ENCODE measurements at regions not wholly inside any gene's neighbourhood (a gene's known extent, or its start where the extent isn't known, plus 50 kb on each side); places are given as distances from the start of the nearest gene placed in this dataset.
A peak's percentile ranks its signal among the peaks of the same experiment; 100 is the strongest.
"Not testable (repeated sequence)": the region's sequence is repeated elsewhere in the genome, so short reads cannot be mapped to it uniquely, and the experiment has no call there.

- peak overlapping the region in 2 of 6 donors; percentile 4 to 39 for H3K27ac Mint-ChIP-seq
- no peak for DNase-seq
- peaks cover 0 to 2% (median 0%) of the 10 kb centered on the region in 3 donors for H3K27me3 Mint-ChIP-seq (ENCODE audit: low read depth in 3 of 3)
- H3K9me3 Mint-ChIP-seq, result peaks cover 0 to 13% (median 5%) of the 10 kb centered on the region in 6 donors
- peaks cover 13 to 24% of the 10 kb centered on the region in 2 donors for H3K4me1 Mint-ChIP-seq
- H3K4me3 Mint-ChIP-seq, result peak overlapping the region in 2 of 5 donors; percentile 4 to 27
- no peaks in the 10 kb centered on the region for H3K36me3 Mint-ChIP-seq
Observed at GRCh38 chr9:29176231-29176630, 1603.0 kb upstream of the C9orf72 start.

- Mint-ChIP-seq H3K36me3 (no peaks in the 10 kb centered on the region), H3K9me3 (peaks cover 0 to 16% (median 5%) of the 10 kb centered on the region in 6 donors), H3K27me3 (ENCODE audit: low read depth in 3 of 3) (peaks cover 0 to 2% (median 0%) of the 10 kb centered on the region in 3 donors), H3K27ac (no peak overlapping the region), H3K4me1 (peaks cover 13 to 24% of the 10 kb centered on the region in 2 donors), H3K4me3 (no peak overlapping the region)
- DNase-seq, result no peak
Observed at GRCh38 chr9:29176786-29177185, 1603.5 kb upstream of the C9orf72 start.

GRCh38 chr9:29183971-29184370 lies 1610.7 kb upstream of the C9orf72 start:
- Mint-ChIP-seq H3K27ac (no peak overlapping the region), H3K4me1 (peaks cover 28 to 47% of the 10 kb centered on the region in 2 donors), H3K36me3 (peaks cover 0 to 3% (median 0%) of the 10 kb centered on the region in 3 donors), H3K27me3 (ENCODE audit: low read depth in 3 of 3) (no peaks in the 10 kb centered on the region), H3K4me3 (no peak overlapping the region), H3K9me3 (peaks cover 2 to 18% (median 8%) of the 10 kb centered on the region in 6 donors)
- no peak for DNase-seq

GRCh38 chr9:29188771-29189170 lies 1615.5 kb upstream of the C9orf72 start:
- not testable (repeated sequence) for H3K9me3 Mint-ChIP-seq; H3K27ac Mint-ChIP-seq; H3K36me3 Mint-ChIP-seq; H3K27me3 Mint-ChIP-seq (ENCODE audit: low read depth in 3 of 3); DNase-seq; H3K4me3 Mint-ChIP-seq
- peaks cover 24 to 46% of the 10 kb centered on the region in 2 donors for H3K4me1 Mint-ChIP-seq

- H3K4me3 Mint-ChIP-seq; H3K27ac Mint-ChIP-seq; DNase-seq; H3K36me3 Mint-ChIP-seq; H3K27me3 Mint-ChIP-seq (ENCODE audit: low read depth in 3 of 3): not testable (repeated sequence)
- Mint-ChIP-seq H3K4me1 (peaks cover 24 to 45% of the 10 kb centered on the region in 2 donors), H3K9me3 (peaks cover 2 to 10% (median 5%) of the 10 kb centered on the region in 6 donors)
Observed at GRCh38 chr9:29189221-29189620, 1615.9 kb upstream of the C9orf72 start.

GRCh38 chr9:29198861-29199260 lies 1625.6 kb upstream of the C9orf72 start:
- Mint-ChIP-seq H3K27ac (no peak overlapping the region), H3K9me3 (peaks cover 0 to 16% (median 5%) of the 10 kb centered on the region in 6 donors), H3K4me3 (no peak overlapping the region), H3K36me3 (no peaks in the 10 kb centered on the region), H3K4me1 (peaks cover 26 to 40% of the 10 kb centered on the region in 2 donors), H3K27me3 (ENCODE audit: low read depth in 3 of 3) (peaks cover 0 to 2% (median 0%) of the 10 kb centered on the region in 3 donors)
- no peak for DNase-seq

- Mint-ChIP-seq H3K4me1 (peaks cover 22 to 34% of the 10 kb centered on the region in 2 donors), H3K9me3 (peaks cover 0 to 8% (median 3%) of the 10 kb centered on the region in 6 donors), H3K27ac (no peak overlapping the region), H3K36me3 (no peaks in the 10 kb centered on the region), H3K27me3 (ENCODE audit: low read depth in 3 of 3) (peaks cover 0 to 2% (median 0%) of the 10 kb centered on the region in 3 donors), H3K4me3 (no peak overlapping the region)
- DNase-seq, result no peak
Observed at GRCh38 chr9:29199975-29200374, 1626.7 kb upstream of the C9orf72 start.

GRCh38 chr9:29200650-29201049 lies 1627.4 kb upstream of the C9orf72 start:
- peaks cover 0 to 8% (median 3%) of the 10 kb centered on the region in 6 donors for H3K9me3 Mint-ChIP-seq
- H3K4me3 Mint-ChIP-seq, result no peak overlapping the region
- DNase-seq, result no peak

GRCh38 chr9:29203244-29203930 lies 1630.1 kb upstream of the C9orf72 start:
- peaks cover 0 to 8% (median 3%) of the 10 kb centered on the region in 6 donors for H3K9me3 Mint-ChIP-seq
- no peak overlapping the region for H3K4me3 Mint-ChIP-seq
- peaks cover 20 to 33% of the 10 kb centered on the region in 2 donors for H3K4me1 Mint-ChIP-seq
- H3K27ac Mint-ChIP-seq, result no peak overlapping the region
- DNase-seq, result no peak
- peaks cover 0 to 1% (median 0%) of the 10 kb centered on the region in 3 donors for H3K27me3 Mint-ChIP-seq (ENCODE audit: low read depth in 3 of 3)
- H3K36me3 Mint-ChIP-seq, result no peaks in the 10 kb centered on the region

More at GRCh38 chr9:29200650-29201049, 1627.4 kb upstream of the C9orf72 start:
- H3K4me1 Mint-ChIP-seq, result peaks cover 22 to 34% of the 10 kb centered on the region in 2 donors
- H3K27ac Mint-ChIP-seq, result no peak overlapping the region
- peaks cover 0 to 2% (median 1%) of the 10 kb centered on the region in 3 donors for H3K27me3 Mint-ChIP-seq (ENCODE audit: low read depth in 3 of 3)
- H3K36me3 Mint-ChIP-seq, result no peaks in the 10 kb centered on the region

GRCh38 chr9:29208670-29209069 lies 1635.4 kb upstream of the C9orf72 start:
- DNase-seq, result no peak
- Mint-ChIP-seq H3K4me3 (peak overlapping the region in 2 of 5 donors; percentile 5 to 35), H3K9me3 (peaks cover 0 to 14% (median 6%) of the 10 kb centered on the region in 6 donors), H3K4me1 (peaks cover 19 to 23% of the 10 kb centered on the region in 2 donors), H3K27ac (no peak overlapping the region), H3K27me3 (ENCODE audit: low read depth in 3 of 3) (peaks cover 0 to 12% (median 8%) of the 10 kb centered on the region in 3 donors), H3K36me3 (no peaks in the 10 kb centered on the region)

GRCh38 chr9:29209748-29210291 lies 1636.5 kb upstream of the C9orf72 start:
- Mint-ChIP-seq H3K4me3 (peak overlapping the region; percentile 5 to 92 (median 36)), H3K36me3 (no peaks in the 10 kb centered on the region), H3K27ac (no peak overlapping the region)

GRCh38 chr9:29211003-29211579 lies 1637.8 kb upstream of the C9orf72 start:
- peak overlapping the region; percentile 81 to 92 (median 84) for H3K4me3 Mint-ChIP-seq
- H3K9me3 Mint-ChIP-seq, result peaks cover 0 to 16% (median 11%) of the 10 kb centered on the region in 6 donors
- no peak for DNase-seq
- H3K4me1 Mint-ChIP-seq, result peaks cover 21 to 27% of the 10 kb centered on the region in 2 donors
- H3K27me3 Mint-ChIP-seq (ENCODE audit: low read depth in 3 of 3), result peaks cover 0 to 12% (median 11%) of the 10 kb centered on the region in 3 donors
- H3K36me3 Mint-ChIP-seq, result no peaks in the 10 kb centered on the region
- H3K27ac Mint-ChIP-seq, result peak overlapping the region in 5 of 6 donors; percentile 19 to 62 (median 51)

More at GRCh38 chr9:29209748-29210291, 1636.5 kb upstream of the C9orf72 start:
- Mint-ChIP-seq H3K27me3 (ENCODE audit: low read depth in 3 of 3) (peaks cover 0 to 12% (median 12%) of the 10 kb centered on the region in 3 donors), H3K9me3 (peaks cover 0 to 16% (median 11%) of the 10 kb centered on the region in 6 donors), H3K4me1 (peaks cover 19 to 20% of the 10 kb centered on the region in 2 donors)
- DNase-seq, result no peak

GRCh38 chr9:29211580-29212396 lies 1638.5 kb upstream of the C9orf72 start:
- H3K4me1 Mint-ChIP-seq, result peaks cover 20 to 27% of the 10 kb centered on the region in 2 donors
- H3K27ac Mint-ChIP-seq, result peak overlapping the region in 5 of 6 donors; percentile 19 to 62 (median 51)
- peak overlapping the region; percentile 81 to 92 (median 84) for H3K4me3 Mint-ChIP-seq
- peaks cover 0 to 12% (median 11%) of the 10 kb centered on the region in 3 donors for H3K27me3 Mint-ChIP-seq (ENCODE audit: low read depth in 3 of 3)
- DNase-seq, result peak; percentile 44 to 72 (median 68)
- H3K9me3 Mint-ChIP-seq, result peaks cover 0 to 21% (median 14%) of the 10 kb centered on the region in 6 donors
- no peaks in the 10 kb centered on the region for H3K36me3 Mint-ChIP-seq
